ENCODE measurements at regions not wholly inside any gene's neighbourhood (a gene's known extent, or its start where the extent isn't known, plus 50 kb on each side); places are given as distances from the start of the nearest gene placed in this dataset.

GRCh38 chr1:38577385-38577784, 282.2 kb downstream of the RRAGC start:
- TF ChIP-seq POLR2A (IDR thresholded peaks at IDR 0.05) (no peak), CTCF (IDR thresholded peaks at IDR 0.05) (no peak)

All from vagina (tissue), 2 donors.